Anterior cingulate cortex (tissue), 58 donors: ENCODE measurements at regions not wholly inside any gene's neighbourhood (a gene's known extent, or its start where the extent isn't known, plus 50 kb on each side); places are given as distances from the start of the nearest gene placed in this dataset.

Experiments
- DNase-seq, 58 donors: peaks; one replicate each; lab custom pipeline; 2025; lab: John Stamatoyannopoulos, UW

DNA sequence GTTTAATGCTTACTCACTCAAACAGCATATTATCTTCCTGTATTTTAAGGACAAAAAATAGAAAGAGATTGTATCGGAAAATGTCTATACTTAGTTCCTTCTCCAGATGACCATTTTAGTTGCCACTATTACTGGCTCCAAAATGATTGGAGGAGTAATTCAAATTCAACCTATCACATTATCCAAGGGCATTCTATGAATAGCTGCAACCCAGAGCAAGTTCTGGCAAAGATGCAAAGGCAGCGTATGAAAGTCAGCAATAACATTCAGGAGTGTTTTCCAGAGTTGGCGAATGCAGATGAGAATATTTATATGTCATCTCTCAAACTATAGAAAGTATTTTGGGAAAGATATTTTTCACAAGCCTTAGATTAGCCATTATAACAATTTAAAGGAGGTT, 389.8 kb upstream of the ADGRL2 start:
- DNase-seq, result no peak

DNA sequence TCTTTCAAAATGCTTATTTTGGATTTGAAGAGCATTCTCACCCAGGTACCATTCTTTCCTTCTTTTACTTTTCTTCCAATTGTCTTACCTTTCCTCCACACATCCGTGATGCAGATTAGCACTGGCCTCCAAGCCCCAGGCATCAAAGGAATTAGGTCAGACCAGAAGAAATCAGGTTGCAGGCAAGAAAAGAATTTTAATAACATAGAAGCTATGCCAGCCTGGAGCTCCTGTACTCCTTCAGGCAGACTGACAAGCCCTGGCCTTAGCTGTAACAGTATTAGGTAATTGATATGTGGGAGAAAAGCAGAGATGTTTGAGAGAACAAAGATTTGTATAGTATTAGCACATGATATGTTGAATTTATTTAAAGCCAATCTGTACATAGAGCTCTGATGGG, 390.4 kb upstream of the ADGRL2 start:
- no peak for DNase-seq

DNA sequence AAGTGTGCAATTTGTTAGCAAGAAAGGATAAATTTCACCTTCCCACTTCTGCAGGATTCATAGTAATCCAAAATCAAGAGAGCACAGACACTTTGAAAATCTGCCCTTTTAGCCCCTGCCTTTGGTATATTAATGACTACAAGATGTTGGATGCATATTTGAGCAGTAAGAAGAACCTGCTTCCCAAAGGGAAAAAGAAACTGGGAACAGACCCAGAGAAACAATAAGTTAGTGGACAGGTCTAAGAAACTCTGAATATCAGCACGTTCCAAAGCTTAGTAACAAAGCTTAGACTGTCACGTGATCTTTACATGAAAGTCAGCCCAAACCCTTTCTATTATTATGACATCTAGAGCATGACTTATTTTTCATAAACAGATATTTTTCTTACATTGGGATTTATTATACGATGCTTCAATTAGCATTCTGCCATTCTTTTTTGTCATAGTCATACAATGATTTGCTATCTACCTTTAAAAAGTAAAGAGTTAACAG, 390.9 kb upstream of the ADGRL2 start:
- no peak for DNase-seq

DNA sequence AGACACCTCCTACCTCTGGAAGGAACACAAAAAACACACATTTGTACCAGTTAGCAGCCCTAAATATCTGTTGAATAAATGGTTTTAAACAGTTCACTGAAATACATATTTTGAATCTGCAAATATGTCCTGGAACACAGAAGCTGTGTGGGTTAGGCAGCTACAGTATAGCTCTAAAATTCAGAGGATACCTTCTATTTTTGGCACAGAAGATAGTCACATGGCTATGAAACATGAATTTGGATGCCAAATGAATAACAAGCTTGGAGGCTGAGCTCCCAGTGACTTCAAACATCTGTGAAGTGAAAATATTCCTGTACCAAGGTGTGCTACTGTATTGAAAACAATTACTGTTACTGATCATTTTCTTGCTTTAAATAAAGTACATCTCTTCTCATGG, 391.5 kb upstream of the ADGRL2 start:
- peak in 2 of 58 donors; percentile 45 to 47 for DNase-seq

DNA sequence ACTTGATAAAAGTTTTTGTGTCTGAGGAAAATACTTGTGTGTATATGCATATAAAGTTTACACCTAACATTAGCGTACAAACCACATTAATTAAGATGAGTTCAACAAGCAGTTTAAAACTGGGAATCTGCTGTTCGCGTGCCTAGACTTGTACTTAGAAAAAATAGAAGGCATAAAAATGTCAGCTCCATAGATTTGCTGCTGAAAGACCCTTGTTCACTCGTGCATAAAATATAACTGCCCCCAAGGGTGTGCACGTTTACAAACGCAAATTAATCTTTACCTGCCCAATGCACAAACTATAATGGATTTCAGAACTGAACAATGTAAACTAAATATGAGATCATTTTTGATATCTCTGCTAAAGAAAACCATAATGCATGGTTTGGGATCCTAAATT, 392.3 kb upstream of the ADGRL2 start:
- no peak for DNase-seq

DNA sequence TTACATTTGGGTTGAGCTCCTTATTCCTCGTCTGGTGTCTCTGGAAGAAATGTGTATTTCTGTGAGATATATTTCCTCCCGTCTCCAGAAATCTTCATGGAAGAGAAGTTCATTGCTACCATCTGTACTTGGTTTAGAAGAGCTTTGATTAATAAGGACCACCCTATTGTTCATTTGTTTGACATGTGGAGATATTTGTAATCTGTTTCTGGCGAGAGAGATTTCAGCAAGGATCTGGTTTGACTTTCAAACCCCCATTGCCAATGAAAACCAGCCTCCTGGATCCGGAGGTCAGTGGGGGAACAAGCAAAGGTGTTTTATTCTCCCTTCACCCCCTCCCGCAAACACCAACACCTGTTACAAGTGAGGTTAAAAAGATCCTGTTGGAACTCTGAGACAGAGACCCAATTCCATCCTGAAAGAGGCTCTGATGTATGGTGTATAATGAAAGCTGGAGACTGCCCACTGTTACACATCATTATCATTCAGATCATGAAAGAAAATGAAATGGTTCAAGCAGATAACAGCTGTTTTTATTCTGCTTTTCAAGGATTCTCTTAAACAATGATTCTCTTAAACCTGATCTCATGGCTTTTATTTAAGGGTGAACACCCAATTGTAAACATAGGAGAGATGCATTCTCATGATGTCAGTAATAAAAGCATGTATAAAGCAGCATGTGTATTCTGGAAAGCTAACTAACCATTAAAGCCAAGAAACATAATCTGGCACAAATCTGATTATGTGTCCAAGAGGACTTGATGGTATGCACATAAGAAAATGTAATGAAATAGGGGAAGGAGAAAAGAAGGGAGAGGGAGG, 393.5 kb upstream of the ADGRL2 start:
- DNase-seq, result no peak

DNA sequence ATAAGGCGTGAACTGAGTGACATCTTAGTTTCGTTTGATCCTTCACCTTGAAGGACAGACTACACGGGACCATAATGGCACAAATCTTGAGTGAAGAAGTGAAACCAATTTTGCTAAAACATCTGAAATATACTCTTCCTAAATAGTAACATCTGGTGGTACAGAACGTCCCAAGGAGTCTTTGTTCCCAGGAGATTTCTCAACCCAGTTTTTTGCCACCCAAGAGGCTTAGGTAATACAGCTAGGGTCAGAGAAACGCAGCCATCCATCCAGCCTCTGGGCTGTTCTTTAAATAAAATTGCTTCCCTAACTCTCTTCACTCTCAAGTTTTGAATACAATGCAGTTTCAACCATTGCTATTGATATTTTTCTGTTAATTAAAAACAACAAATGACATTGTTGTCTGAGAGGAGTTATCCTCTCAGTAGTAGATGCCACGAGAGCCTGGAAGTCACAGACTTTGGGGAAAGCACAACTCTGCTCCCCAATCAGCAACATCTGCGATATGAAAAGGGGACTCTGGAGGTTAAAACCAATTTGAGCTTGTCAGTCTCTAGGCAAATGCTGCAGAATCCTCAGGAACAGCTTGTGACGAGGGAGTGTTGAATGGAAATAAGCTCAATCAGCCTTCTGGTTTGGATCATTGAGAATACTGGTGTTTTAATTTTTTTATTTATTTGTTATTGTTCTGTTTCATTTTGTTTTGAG, 394.3 kb upstream of the ADGRL2 start:
- no peak for DNase-seq

DNA sequence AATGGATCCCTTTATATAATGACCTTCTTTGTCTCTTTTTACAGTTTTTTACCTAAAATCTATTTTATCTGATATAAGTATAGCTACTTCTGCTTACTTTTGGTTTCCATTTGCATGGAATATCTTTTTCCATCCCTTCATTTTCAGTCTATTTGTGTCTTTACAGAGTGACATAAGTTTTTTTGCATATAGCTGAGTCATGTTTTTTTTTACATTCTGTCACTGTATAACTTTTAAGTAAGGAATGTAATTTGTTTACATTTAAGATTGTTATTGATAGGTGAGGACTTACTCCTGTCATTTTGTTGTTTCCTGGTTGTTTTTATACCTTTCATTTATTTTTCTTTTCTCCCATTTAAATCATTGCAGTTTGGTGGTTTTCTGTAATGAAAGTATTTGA, 402.7 kb upstream of the ADGRL2 start:
- DNase-seq, result no peak

DNA sequence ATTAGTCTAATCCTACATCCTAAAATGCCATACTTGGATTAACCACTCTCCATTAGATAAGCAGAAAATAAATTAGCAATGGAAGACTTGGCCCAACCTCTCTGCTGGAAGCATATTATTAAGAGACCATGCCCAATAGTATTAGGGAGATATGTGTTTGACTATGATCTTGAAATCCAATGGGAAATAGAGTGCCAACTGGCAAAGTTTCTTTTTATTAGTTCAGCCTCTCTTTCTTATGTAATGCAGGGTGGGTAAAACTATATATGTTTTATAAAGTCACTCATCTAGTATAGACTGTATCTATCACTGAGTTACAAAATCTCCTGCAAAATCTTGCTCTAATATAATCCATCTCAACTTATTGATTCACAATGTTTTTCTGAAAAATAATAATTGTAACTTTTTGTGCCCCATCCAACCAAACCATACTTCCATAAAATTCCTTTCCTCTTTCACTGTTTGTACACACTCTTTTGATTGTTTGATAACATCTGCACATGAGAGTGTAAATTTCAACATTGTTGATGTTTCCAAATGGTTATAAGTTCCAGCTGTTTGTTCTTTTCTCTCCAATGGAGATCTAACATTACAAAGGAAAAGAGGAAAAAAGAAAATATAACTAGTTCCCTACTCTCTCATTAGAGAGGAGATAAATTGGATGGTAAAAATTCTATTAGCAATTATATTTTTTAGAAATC, 408.1 kb upstream of the ADGRL2 start:
- no peak for DNase-seq

DNA sequence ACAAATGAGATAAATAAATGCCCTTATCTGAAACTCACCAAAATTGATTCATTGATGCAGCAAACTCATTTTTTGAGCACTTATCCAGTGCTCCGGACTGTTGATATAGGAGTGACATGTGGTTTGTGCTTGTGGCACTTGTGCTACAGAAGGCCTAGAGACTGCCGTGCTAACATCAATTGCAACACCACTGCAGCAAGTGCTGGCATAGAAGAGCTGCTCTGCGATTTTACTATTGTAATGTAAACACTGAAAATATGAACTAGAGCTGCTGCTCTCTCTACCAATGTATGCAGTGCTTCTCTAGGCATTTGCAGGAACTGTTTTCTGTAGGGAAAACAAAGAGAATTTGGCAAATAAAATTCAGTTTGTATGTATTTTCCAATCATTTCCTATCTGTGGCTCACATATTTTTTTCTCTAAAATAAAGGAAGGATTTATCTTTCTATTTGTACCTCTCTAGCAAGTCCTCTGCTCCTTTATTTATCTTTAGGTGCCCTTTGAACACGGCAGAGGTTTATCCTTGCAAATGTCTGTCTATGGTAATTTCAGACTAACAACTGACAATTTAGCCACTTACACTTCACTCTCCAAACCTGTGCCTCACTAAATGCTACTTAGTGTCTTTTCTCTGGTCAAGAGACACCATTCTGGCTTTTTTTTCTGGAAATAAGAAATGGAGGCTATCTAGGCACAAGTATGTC, 409.5 kb upstream of the ADGRL2 start:
- DNase-seq, result peak in 3 of 58 donors; percentile 5 to 17 (median 12)

DNA sequence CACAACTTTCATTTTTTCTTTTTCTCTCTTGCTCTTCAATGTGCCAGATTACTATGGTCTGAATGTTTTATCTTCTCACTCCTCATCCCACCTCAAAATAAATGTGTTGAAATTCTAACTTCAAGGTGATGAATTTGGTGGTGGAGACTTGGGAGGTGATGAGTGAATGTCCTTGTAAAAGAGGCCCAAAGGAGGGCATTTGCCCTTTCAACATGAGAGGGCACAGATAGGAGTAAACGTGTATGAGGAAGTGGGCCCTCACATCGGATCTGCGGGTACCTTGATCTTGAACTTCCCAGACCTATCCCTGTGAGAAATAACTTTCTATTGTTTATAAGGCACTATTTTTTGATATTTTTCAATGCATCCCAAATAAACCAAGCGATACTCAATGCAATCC, 412.3 kb upstream of the ADGRL2 start:
- no peak for DNase-seq

DNA sequence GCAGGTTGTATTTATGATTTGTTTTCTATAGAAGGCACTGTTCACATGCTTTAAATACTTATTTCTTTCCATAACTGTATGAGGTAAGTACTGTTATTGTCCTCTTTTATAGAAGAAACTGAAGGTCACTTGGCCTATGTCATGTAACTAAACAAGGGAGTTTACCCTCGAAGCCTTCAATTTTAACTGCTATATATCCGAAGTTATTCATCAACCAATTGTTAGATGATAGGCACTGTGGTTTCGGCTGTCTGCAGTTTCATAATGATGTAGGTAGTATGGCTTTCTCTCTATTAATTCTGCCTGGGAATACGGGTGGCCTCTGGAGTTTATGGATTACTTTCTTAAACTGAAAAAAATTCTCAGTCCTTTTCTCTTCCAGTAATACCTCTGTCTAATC, 413.3 kb upstream of the ADGRL2 start:
- no peak for DNase-seq

DNA sequence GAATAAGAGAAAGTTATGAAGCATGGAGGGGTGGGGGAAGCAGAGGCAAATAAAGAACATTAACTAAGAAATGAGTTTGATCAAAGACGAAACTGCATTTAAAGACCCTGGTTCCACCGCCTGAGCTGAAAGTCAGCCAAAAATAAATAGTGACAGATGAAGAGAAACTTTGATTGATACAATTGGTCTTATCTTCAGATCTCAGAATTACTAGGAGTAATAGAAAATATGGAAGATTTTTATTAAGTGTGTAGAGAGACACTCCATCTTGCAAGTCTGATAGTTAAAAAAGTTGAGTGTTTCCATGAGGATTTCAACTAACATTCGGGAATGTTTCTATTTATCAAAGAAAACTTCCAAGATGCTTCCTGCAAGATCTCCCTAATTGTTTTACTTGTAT, 418.2 kb upstream of the ADGRL2 start:
- DNase-seq, result no peak

DNA sequence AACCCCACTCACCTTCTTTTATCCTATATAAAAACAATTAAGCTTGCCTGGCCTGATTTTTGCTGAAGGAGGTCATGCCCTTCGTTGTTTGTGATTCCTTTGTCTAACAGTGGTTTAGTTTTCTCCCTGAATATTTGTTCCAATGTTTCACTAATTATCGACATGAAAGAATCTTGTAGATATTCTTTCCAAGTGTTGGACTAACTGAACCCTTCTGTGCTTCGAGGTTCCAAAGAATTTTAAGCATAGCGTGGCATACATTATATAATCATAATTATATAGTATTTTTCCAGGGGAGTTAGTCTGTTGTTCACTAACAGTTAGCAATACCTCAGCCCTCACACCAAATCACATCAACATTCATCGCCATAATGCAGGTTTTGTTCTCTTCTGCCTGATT, 418.9 kb upstream of the ADGRL2 start:
- no peak for DNase-seq

DNA sequence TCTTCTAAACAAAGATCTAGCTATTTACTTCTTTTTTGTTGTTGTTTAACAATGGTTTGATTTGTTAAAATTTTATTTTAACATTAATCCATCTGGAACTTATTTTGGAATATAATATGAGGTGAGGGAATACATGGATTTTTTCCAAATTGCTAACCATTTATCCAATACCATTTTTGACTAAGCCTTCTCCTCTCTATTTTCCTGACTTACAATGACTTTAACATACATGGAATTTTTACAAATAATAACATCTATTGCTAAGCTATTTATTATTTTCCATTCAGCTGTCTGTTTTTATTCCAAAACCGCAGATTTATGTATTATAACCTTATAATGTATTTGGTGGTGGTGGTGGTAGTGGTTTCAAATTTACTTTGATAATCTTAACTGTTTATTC, 420.3 kb upstream of the ADGRL2 start:
- no peak for DNase-seq

DNA sequence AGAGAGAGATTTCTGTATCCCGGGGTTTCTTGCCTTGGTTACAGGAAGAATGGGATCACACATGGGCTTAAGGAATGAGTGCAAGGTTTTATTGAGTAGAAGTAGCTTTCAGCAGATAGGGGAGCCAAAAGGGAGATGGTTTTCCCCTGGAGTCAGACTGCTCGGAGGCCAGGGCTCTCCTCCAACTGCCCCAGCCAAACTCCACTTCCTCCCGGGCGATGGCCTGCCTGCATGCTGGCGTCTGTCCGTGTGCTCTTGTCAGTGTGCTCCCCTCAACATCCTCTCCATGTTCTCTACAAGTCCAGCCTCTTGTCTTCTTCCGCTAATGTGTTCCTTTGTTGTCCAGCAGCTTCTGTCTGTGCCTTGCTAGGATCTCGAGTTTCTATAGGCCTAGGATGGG, 421.3 kb upstream of the ADGRL2 start:
- DNase-seq, result no peak

DNA sequence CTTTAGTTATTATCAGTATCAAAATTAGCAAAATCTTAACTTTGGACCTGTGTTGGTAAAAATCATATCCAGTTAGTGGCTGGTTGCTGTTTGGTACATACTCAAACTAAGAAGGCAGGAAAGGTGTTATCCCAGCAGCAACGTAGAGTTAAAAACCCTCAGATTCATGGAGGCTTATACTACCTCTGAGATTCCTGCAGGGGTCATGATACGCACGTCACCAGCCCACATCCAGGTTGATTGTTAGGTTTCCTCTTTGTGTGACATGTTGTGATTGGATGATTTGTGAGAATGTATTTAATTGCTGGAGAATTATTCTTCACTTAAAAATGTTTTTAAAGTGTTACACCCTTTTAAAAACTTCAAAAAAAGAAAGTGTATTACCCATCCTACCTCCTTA, 423.3 kb upstream of the ADGRL2 start:
- DNase-seq, result no peak

DNA sequence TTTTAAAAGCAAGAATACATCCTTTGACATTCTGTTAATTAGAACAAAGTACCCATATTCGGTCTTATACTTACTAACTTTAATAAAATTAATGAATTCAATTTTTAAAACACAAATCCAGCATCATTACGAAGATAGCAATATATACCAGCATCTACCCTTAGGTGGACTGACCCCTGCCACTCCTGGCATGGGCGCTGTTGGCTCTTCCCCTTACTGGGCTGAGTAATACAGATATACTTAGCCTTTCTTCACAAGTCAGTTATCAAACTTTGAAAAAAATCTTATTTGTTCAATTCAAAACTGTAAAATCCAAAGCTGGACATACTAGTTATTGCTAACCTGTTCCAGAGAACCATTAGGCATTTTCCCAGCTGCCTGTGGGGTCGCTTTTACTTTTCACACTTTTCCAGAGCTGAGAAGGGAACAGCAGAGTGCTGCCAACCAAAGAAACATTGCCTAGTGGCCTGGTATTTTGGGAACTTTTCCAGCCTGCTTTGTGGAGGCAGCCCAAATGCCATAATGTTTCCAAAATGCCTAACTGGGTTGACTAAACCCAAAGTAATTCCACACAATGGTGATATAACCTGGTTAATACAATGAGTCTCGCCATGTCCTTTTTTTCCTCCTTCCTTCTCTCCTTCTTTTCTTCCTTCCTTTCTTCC, 424.7 kb upstream of the ADGRL2 start:
- DNase-seq, result peak in 3 of 58 donors; percentile 1 to 12 (median 6)

DNA sequence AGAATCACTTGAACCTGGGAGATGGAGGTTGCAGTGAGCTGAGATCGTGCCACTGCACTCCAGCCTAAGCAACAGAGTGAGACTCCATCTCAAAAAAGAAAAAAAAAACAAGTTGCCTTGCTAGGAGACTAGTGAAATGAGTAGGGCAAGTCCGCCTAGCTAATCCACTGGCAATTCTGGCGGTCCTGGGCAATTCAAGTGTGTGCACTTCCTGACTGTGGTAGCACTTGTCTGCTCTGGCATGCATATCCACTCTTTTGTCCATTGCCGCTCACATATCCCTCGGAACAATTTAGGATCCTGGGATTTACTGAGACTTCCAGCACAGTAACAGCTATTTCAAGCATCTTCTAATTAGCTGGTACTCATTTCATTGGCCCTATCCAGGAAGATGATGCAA, 426.3 kb upstream of the ADGRL2 start:
- DNase-seq, result no peak

DNA sequence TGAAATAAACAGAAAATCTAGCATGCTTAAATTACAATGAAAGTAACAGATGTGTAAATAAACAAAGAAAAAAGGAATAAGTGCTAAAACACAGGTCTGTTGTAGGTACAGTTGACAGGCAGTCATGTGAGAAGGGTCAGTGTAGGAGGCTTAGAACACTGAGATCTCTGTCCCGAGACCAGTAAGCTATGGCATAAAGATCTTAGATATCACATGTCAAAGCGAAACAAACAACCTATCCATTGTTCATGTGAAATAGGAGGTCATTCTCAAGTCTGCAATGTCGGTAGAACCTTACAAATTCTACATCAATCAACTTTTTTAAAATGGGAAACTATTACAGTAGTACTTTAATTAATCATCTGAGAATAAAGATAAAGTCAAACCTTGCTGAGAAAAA, 428.9 kb upstream of the ADGRL2 start:
- DNase-seq, result no peak
